Ishikawa (cell line): ENCODE measurements at regions not wholly inside any gene's neighbourhood (a gene's known extent, or its start where the extent isn't known, plus 50 kb on each side); places are given as distances from the start of the nearest gene placed in this dataset.

Source experiments
- EP300 ChIP-seq: IDR thresholded peaks from 2 replicates; pipeline ENCODE4 v1.6.1; 2012; ENCODE audit warnings: borderline replicate concordance
- RAD21 ChIP-seq: IDR thresholded peaks from 2 replicates; pipeline ENCODE4 v1.6.1; 2012; ENCODE audit warnings: low read depth
- REST ChIP-seq: IDR thresholded peaks from 2 replicates; pipeline ENCODE4 v1.6.1; 2012; ENCODE audit warnings: low read depth, mild to moderate bottlenecking
- TAF1 ChIP-seq: IDR thresholded peaks from 2 replicates; pipeline ENCODE4 v1.6.1; 2012; ENCODE audit warnings: low read depth, mild to moderate bottlenecking
- YY1 ChIP-seq: IDR thresholded peaks from 2 replicates; pipeline ENCODE4 v1.6.1; 2012; ENCODE audit warnings: low read depth

- TF ChIP-seq TAF1 (no peak), EP300 (no peak), YY1 (no peak), RAD21 (no peak), REST (no peak)
Measured at GRCh38 chr4:8705161-8706145, 112.9 kb downstream of the CPZ start.
